OCI-LY7 (cell line): ENCODE measurements at regions not wholly inside any gene's neighbourhood (a gene's known extent, or its start where the extent isn't known, plus 50 kb on each side); places are given as distances from the start of the nearest gene placed in this dataset.

ENCODE experiments used
- BruUV-seq: library from RNA; stranded (reverse); fragments of 400-500 nt; replicated peaks from 2 replicates; lab custom pipeline; 2021; lab: Mats Ljungman, UMichigan
- CTCF ChIA-PET: fragments of 300-600 bp; sonication (Branson Sonifier 250); formaldehyde crosslinking; loops from one replicate; lab custom pipeline; 2022; ENCODE audit warnings: antibody characterized with exemption; ENCODE audit not compliant: unreplicated experiment; lab: Charles Lee
- POLR2A ChIA-PET: fragments of 300-600 bp; sonication (Branson Sonifier 250); formaldehyde crosslinking; loops from one replicate; lab custom pipeline; 2022; ENCODE audit warnings: antibody characterized with exemption; lab: Charles Lee
- DNase-seq: peaks from one replicate; pipeline ENCODE4 v3.0.0-alpha.2; 2015; ENCODE audit warnings: low spot score
- H2AFZ ChIP-seq: fragments of 200-600 bp; sonication (generic), shearing (Covaris generic); 2 replicates; pipeline ENCODE4 v1.6.1; 2014; ENCODE audit warnings: mild to moderate bottlenecking, antibody characterized with exemption, low read length, moderate library complexity
- H3K27ac ChIP-seq: fragments of 200-600 bp; sonication (generic); 2 replicates; pipeline ENCODE4 v1.5.1; 2014; ENCODE audit warnings: mixed run types, low read depth, mild to moderate bottlenecking, moderate library complexity, low read length, inconsistent platforms; ENCODE audit not compliant: poor library complexity, severe bottlenecking
- H3K36me3 ChIP-seq: fragments of 200-600 bp; sonication (generic); 2 replicates; pipeline ENCODE4 v1.6.1; 2014; ENCODE audit warnings: mild to moderate bottlenecking, antibody characterized with exemption, low read length, moderate library complexity, mixed read lengths; ENCODE audit not compliant: insufficient read depth
- H3K4me1 ChIP-seq: fragments of 200-600 bp; sonication (generic); 2 replicates; pipeline ENCODE4 v1.5.1; 2014; ENCODE audit warnings: mild to moderate bottlenecking, low read length; ENCODE audit not compliant: insufficient read depth, poor library complexity, severe bottlenecking
- H3K4me2 ChIP-seq: fragments of 200-600 bp; sonication (generic); 2 replicates; pipeline ENCODE4 v1.6.1; 2014; ENCODE audit warnings: mild to moderate bottlenecking, low read length
- H3K4me3 ChIP-seq: fragments of 200-600 bp; sonication (generic); 2 replicates; pipeline ENCODE4 v1.5.1; 2014; ENCODE audit warnings: mild to moderate bottlenecking, low read depth, low read length; ENCODE audit not compliant: poor library complexity, severe bottlenecking
- H3K79me2 ChIP-seq: fragments of 200-600 bp; sonication (generic); 2 replicates; pipeline ENCODE4 v1.6.1; 2016; ENCODE audit warnings: low read depth, mild to moderate bottlenecking, low read length, moderate library complexity, mixed read lengths; ENCODE audit not compliant: insufficient read depth
- H3K9me2 ChIP-seq: fragments of 200-600 bp; sonication (generic); 2 replicates; pipeline ENCODE4 v1.6.1; 2016; ENCODE audit warnings: mild to moderate bottlenecking, low read length, mixed read lengths; ENCODE audit not compliant: insufficient read depth
- H3K9me3 ChIP-seq: fragments of 200-600 bp; sonication (generic); 2 replicates; pipeline ENCODE4 v1.6.1; 2014; ENCODE audit warnings: mild to moderate bottlenecking, mixed run types, low read length, mixed read lengths
- H4K20me1 ChIP-seq: fragments of 200-600 bp; sonication (generic); 2 replicates; pipeline ENCODE4 v1.6.1; 2014; ENCODE audit warnings: mild to moderate bottlenecking, antibody characterized with exemption, low read length, moderate library complexity, mixed read lengths; ENCODE audit not compliant: insufficient read depth
- CTCF ChIP-seq: fragments of 200-600 bp; sonication (generic); conservative IDR thresholded peaks from 2 replicates; pipeline ENCODE4 v1.5.1; 2014; ENCODE audit warnings: mild to moderate bottlenecking, antibody characterized with exemption, low read length, moderate library complexity, mixed read lengths
- EZH2phosphoT487 ChIP-seq: fragments of 200-600 bp; sonication (generic); IDR thresholded peaks from 2 replicates; pipeline ENCODE4 v1.6.1; 2018; ENCODE audit warnings: low read depth, borderline replicate concordance, mild to moderate bottlenecking, mixed run types, antibody characterized with exemption, low read length, moderate library complexity, mixed read lengths
- intact Hi-C: fragments of 100-400 bp; cut with micrococcal nuclease; formaldehyde crosslinking; loops from one replicate; pipeline ENCODE4 v1.10.0; 2022; ENCODE audit not compliant: unreplicated experiment

GRCh38 chr1:68375919-68376318 lies 73.8 kb downstream of the RPE65 start:
- Histone ChIP-seq H3K4me2 (no peak overlapping the region), H3K4me1 (no peaks in the 10 kb centered on the region), H4K20me1 (no peaks in the 10 kb centered on the region), H3K79me2 (no peaks in the 10 kb centered on the region), H3K4me3 (no peak overlapping the region), H3K27ac (no peak overlapping the region), H2AFZ (no peak overlapping the region), H3K9me3 (no peaks in the 10 kb centered on the region), H3K9me2 (no peaks in the 10 kb centered on the region), H3K36me3 (no peaks in the 10 kb centered on the region)
- BruUV-seq = no TSS peak
- CTCF ChIA-PET = no interaction called here
- TF ChIP-seq EZH2phosphoT487 (no peak), CTCF (no peak)
- DNase-seq = no peak
- POLR2A ChIA-PET = interaction anchor here (1.1 kb wide), 1 partner anchor 608 kb away, joined by 3 read pairs; no protein-coding TSS in a partner anchor
- intact Hi-C loops = no loop called here

GRCh38 chr1:68373173-68373572 lies 76.6 kb downstream of the RPE65 start:
- no peaks in the 10 kb centered on the region for H3K4me1 ChIP-seq
- DNase-seq = no peak
- no peak overlapping the region for H2AFZ ChIP-seq
- H3K9me3 ChIP-seq = no peaks in the 10 kb centered on the region
- H3K79me2 ChIP-seq = no peaks in the 10 kb centered on the region
- intact Hi-C loops = no loop called here
- no peak for TF ChIP-seq EZH2phosphoT487
- TF ChIP-seq CTCF = no peak
- ChIA-PET POLR2A (interaction anchor here (0.6 to 0.7 kb wide), 3 partner anchors 653 to 918 kb away, joined by 3 to 4 read pairs (median 4); no protein-coding TSS in a partner anchor), CTCF (no interaction called here)
- H3K9me2 ChIP-seq = no peaks in the 10 kb centered on the region
- H3K27ac ChIP-seq = no peak overlapping the region
- H3K36me3 ChIP-seq = no peaks in the 10 kb centered on the region
- no peaks in the 10 kb centered on the region for H4K20me1 ChIP-seq
- H3K4me3 ChIP-seq = no peak overlapping the region
- no peak overlapping the region for H3K4me2 ChIP-seq
- BruUV-seq = no TSS peak

- Histone ChIP-seq H2AFZ (no peak overlapping the region), H3K4me1 (no peaks in the 10 kb centered on the region), H3K4me3 (no peak overlapping the region), H3K36me3 (no peaks in the 10 kb centered on the region), H3K9me2 (no peaks in the 10 kb centered on the region), H3K27ac (no peak overlapping the region), H3K4me2 (no peak overlapping the region), H3K79me2 (no peaks in the 10 kb centered on the region), H4K20me1 (no peaks in the 10 kb centered on the region), H3K9me3 (no peaks in the 10 kb centered on the region)
- BruUV-seq = no TSS peak
- no peak for DNase-seq
- ChIA-PET POLR2A (interaction anchor here (0.6 to 0.7 kb wide), 2 partner anchors 652 to 901 kb away, joined by 3 to 4 read pairs; no protein-coding TSS in a partner anchor), CTCF (no interaction called here)
- intact Hi-C loops = no loop called here
- TF ChIP-seq EZH2phosphoT487 = no peak
- no peak for TF ChIP-seq CTCF
These were observed 77.3 kb downstream of the RPE65 start for GRCh38 chr1:68372487-68372886.
